Motor neuron (in vitro differentiated cells): ENCODE measurements at regions not wholly inside any gene's neighbourhood (a gene's known extent, or its start where the extent isn't known, plus 50 kb on each side); places are given as distances from the start of the nearest gene placed in this dataset.
"Not testable (repeated sequence)": the region's sequence is repeated elsewhere in the genome, so short reads cannot be mapped to it uniquely, and the experiment has no call there.

Source experiments
- ATAC-seq, 8 experiments: fragments of 200-7000 bp; cut with Tn5 transposase; replicated peaks in 6 of 8; 2 replicates each; pipeline ENCODE4 v1.8.0; 2021; ENCODE audit warnings: mild to moderate bottlenecking in 8 of 8, moderate library complexity in 8 of 8
- H3K27ac ChIP-seq, 2 donors: fragments of 250-450 bp; sonication (Bioruptor Pico); 2 replicates each; pipeline ENCODE4 v1.9.0; 2021; ENCODE audit warnings: antibody characterized with exemption in 2 of 2, mild to moderate bottlenecking in 2 of 2, moderate library complexity in 1 of 2
- H3K4me1 ChIP-seq, 2 donors: fragments of 250-450 bp; sonication (Bioruptor Pico); replicated peaks in 1 of 2; 2 replicates each; pipeline ENCODE4 v1.6.1; 2021; ENCODE audit warnings: antibody characterized with exemption in 2 of 2, mild to moderate bottlenecking in 2 of 2, moderate library complexity in 1 of 2
- H3K4me3 ChIP-seq, 5 donors: fragments of 250-450 bp; sonication (Bioruptor Pico); 2 replicates each; pipeline ENCODE4 v1.9.0; 2021; ENCODE audit warnings: antibody characterized with exemption in 5 of 5, mild to moderate bottlenecking in 5 of 5, moderate library complexity in 4 of 5
- WGBS, 10 experiments: fragments of 450-650 bp; shearing (Covaris generic); methylation state at CpG; one replicate each; pipeline ENCODE4 v1.0.0; 2022; 5-methylcytosine and 5-hydroxymethylcytosine counted together
- in situ Hi-C, 9 experiments: fragments of 400-800 bp; cut with MboI; loops; one replicate each; pipeline ENCODE4 v1.15.0; 2021; ENCODE audit warnings: low sequenced_read_pairs in 9 of 9, low pct_unique_long_range_greater_than_20kb in 2 of 9; ENCODE audit not compliant: unreplicated experiment in 9 of 9

DNA sequence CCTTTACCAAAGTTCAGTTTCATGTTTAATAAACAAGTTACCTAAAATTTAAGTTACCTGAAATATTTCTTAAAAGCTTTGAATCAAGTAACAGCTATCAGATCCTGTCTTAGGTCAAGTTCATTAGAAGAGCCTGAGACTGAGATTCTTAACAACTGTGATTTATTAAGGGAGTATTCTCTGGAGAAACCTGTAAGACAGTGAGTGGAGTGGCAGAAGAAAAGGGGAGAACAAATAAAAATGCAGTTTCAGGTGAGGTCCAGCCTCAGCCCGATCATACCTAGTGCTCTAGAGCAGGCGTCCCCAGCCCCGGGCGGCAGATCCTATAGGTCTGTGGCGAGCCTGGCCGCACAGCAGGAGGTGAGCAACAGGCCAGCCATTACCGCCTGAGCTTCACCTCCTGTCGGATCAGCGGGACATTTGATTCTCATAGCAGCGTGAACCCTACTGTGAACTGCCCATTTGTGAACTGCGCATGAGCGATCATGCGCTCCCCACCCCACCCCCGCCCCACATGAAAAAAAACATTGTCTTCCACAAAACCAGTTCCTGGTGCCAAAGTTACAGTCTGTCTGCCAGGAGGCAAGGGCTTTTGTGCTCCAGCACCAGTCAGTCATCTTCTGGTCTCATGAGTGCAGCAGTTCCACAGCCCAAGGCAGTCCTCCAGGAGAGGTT lies 59.2 kb upstream of the ADGRB3 start:
- WGBS, 10 experiments, result 28 to 81% (median 52%) methylated on average over 3 to 11 of the region's 14 CpGs; no CpG with 5 or more reads in 4 of the 10 experiments
- Histone ChIP-seq H3K4me3 (no peak overlapping the region), H3K4me1 (no peaks in the 10 kb centered on the region), H3K27ac (no peak overlapping the region)
- in situ Hi-C loops, result no loop called here
- peak in 3 of 8 experiments; percentile 29 to 59 (median 55) for ATAC-seq

DNA sequence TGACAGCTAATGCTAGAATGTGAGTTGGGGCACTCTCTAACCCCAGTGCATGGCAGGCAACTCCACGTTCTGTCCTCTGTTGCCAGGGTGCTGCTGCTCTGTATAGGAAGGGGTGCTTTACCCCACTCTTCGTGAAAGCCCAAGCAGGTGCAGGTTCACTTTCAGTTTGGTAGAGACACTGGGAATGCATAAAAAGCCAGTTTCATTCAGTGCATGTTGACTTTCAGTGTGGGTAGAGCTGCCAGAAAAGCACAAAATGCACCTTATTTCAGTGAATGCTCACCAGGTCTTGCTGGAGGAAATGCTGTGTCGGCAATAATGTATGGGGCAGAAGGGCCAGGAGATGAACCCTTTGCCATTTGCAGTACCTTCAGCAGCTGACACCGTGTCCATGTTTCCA lies 62.1 kb upstream of the ADGRB3 start:
- no peaks in the 10 kb centered on the region for H3K4me1 ChIP-seq
- no peak for ATAC-seq
- in situ Hi-C loops, result no loop called here
- no peak overlapping the region for H3K4me3 ChIP-seq
- WGBS, 10 experiments, result 11 to 88% (median 77%) methylated on average over 1 to 3 of the region's 4 CpGs; no CpG with 5 or more reads in 5 of the 10 experiments
- H3K27ac ChIP-seq, result no peak overlapping the region

DNA sequence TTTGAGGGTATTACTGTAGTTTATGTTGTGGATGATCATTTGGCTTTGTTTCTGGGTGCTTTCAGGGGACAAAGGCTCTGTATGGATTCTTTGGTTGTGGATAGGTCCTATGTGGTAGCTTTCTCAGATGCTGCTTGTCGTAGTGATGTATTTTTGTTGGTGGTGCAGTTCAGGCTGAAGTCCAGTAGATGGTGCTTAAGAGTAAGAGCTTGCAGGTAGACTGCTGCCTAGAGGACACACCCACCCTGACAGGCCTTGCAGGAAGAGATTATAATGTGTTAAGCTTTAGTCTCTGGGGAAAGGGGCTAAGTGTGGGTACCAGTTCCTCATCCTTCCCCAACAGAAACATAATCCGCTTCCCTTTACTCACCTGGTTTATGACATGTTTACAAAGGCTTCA lies 62.6 kb upstream of the ADGRB3 start:
- peak in 2 of 8 experiments; percentile 31 to 76 for ATAC-seq
- Histone ChIP-seq H3K4me3 (no peak overlapping the region), H3K4me1 (no peaks in the 10 kb centered on the region), H3K27ac (no peak overlapping the region)
- WGBS, 10 experiments, result 67 to 90% (median 88%) methylated on average over 1 to 2 of the region's 2 CpGs; no CpG with 5 or more reads in 7 of the 10 experiments
- in situ Hi-C loops, result no loop called here

DNA sequence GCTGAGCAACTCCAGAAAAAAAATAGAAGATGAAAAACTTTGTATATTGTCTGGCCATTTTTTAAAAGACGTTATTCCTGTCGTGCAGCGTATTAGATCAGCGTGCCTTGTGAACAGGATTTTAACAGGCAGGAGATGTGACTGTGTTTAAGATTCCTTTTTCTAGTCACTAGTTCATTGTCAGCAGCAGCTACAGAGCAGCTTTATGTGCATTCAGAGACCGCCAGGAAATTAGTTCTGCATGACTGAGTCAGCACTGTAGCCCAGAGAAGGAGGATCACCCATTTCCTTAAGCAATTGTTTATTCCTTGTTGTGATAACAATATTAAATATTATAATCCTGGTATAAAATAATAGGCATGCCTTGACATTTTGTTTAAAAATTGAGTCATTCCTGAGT lies 75.4 kb upstream of the ADGRB3 start:
- in situ Hi-C loops, result no loop called here
- H3K4me1 ChIP-seq, result peaks cover 2 to 16% of the 10 kb centered on the region in 2 donors
- H3K4me3 ChIP-seq, result peak overlapping the region in 4 of 5 donors; percentile 3 to 23 (median 16)
- ATAC-seq, result peak; percentile 57 to 99 (median 96)
- WGBS, 10 experiments, result 0 to 27% (median 0%) methylated on average over 1 to 5 of the region's 5 CpGs; no CpG with 5 or more reads in 1 of the 10 experiments
- peak overlapping the region; percentile 17 to 61 for H3K27ac ChIP-seq

DNA sequence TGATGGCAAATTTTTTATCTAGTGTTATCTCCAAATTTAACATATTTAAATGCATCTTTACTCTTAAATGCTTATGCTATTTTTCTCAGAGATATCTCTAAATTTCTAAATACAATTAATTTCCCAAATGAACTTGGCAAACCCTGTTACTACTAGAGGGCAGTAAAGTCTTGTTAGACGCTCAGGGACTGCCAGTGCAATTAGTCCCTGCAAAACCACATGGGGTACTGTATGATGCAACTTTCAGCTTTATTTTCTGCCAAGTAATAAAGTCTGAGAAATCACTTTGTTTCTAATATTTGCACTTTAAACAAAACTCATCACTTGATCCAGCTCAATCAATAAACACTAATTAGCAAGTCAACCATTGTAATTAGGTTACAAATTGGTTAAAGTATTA lies 76.0 kb upstream of the ADGRB3 start:
- peak overlapping the region; percentile 17 to 61 for H3K27ac ChIP-seq
- in situ Hi-C loops, result no loop called here
- 0 to 25% (median 4%) methylated on average over 1 of the region's 1 CpG; no CpG with 5 or more reads in 2 of the 10 experiments for WGBS, 10 experiments
- H3K4me3 ChIP-seq, result peak overlapping the region in 3 of 5 donors; percentile 14 to 23 (median 17)
- ATAC-seq, result peak in 4 of 8 experiments; percentile 47 to 71 (median 56)
- H3K4me1 ChIP-seq, result peaks cover 2 to 16% of the 10 kb centered on the region in 2 donors

DNA sequence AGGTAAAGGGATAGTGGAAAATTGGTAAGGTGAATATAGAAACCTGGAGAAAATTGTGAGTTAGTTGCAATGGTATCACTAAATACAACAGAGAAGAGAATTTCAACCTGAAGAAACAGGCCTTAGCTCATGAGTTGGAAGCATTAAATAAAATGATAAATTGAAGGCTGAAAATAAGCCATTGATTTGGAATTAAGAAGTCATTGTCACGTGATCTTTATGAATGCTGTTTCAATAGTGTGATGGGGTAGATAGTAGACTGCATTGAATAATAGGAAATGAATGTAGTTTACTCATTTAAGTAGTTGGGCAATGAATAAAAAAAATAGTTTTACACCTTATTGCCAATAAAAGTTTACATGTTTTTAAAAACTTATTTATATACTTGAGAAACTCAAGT lies 88.5 kb upstream of the ADGRB3 start:
- 0 to 100% (median 95%) methylated on average over 1 of the region's 1 CpG; no CpG with 5 or more reads in 1 of the 10 experiments for WGBS, 10 experiments
- Histone ChIP-seq H3K4me1 (no peaks in the 10 kb centered on the region), H3K27ac (no peak overlapping the region), H3K4me3 (no peak overlapping the region)
- in situ Hi-C loops, result no loop called here
- no peak for ATAC-seq

DNA sequence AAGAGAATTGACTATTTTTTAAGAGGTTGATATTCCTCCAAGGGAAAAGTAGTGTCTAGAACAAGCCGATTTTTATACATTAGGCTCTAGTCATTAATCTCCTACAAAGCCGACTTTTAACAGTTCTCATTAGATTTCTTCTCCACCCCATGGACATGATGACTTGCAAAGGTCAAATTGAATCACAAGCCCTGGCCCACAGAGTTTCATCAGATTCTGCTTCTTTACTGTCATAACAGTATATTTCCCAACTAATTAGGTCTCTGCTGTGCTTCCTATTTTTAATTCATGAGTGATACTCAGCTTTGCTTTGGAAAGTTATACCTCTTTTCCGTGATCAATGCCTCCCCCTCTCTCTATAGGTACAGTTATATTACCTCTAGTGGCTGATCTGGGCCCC lies 90.6 kb upstream of the ADGRB3 start:
- in situ Hi-C loops, result no loop called here
- no peak overlapping the region for H3K4me3 ChIP-seq
- no peak overlapping the region for H3K27ac ChIP-seq
- 14 to 83% (median 41%) methylated on average over 1 to 3 of the region's 3 CpGs; no CpG with 5 or more reads in 1 of the 10 experiments for whole genome bisulfite sequencing, 10 experiments
- peak in 4 of 8 experiments; percentile 31 to 77 (median 64) for ATAC-seq
- no peaks in the 10 kb centered on the region for H3K4me1 ChIP-seq

DNA sequence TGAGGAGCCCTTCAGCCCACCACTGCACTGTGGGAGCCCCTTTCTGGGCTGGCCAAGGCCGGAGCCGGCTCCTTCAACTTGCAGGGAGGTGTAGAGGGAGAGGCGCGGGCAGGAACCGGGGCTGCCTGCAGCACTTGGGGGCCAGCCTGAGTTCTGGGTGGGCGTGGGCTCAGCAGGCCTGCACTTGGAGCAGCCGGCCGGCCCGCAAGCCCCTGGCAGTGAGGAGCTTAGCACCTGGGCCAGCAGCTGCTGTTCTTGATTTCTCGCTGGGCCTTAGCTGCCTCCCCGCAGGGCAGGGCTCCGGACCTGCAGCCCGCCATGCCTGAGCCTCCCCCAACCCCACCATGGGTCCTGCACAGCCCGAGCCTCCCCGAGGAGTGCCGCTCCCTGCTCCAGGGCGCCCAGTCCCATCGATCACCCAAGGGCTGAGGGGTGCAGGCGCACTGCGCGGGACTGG lies 101.7 kb upstream of the ADGRB3 start:
- Histone ChIP-seq H3K4me1 (no peaks in the 10 kb centered on the region), H3K27ac (no peak overlapping the region), H3K4me3 (no peak overlapping the region)
- in situ Hi-C loops, result no loop called here
- no peak for ATAC-seq
- 97% methylated on average over 6 of the region's 21 CpGs; no CpG with 5 or more reads in 9 of the 10 experiments for WGBS, 10 experiments

DNA sequence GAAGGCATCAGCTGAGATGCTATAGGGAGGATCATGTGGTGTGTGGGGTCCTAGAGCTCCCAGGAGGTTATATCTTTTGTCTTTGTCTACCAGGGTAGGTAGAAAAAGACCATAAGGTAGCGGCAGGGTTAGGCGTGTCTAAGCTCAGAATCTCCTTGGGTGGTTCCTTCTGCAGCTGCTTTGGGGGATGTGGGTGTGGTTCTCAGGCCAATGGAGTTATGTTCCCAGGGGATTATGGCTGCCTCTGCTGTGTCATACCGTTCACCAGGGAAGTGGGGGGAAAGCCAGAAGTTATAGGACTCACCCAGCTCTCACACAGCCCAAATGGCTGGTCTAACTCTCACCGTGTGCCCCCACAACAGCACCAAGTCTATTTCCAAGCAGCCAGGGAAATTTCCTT lies 107.4 kb upstream of the ADGRB3 start:
- in situ Hi-C loops, result no loop called here
- H3K27ac ChIP-seq, result no peak overlapping the region
- ATAC-seq, result no peak
- H3K4me1 ChIP-seq, result no peaks in the 10 kb centered on the region
- H3K4me3 ChIP-seq, result no peak overlapping the region
- 26 to 90% (median 71%) methylated on average over 2 to 3 of the region's 4 CpGs; no CpG with 5 or more reads in 5 of the 10 experiments for WGBS, 10 experiments

DNA sequence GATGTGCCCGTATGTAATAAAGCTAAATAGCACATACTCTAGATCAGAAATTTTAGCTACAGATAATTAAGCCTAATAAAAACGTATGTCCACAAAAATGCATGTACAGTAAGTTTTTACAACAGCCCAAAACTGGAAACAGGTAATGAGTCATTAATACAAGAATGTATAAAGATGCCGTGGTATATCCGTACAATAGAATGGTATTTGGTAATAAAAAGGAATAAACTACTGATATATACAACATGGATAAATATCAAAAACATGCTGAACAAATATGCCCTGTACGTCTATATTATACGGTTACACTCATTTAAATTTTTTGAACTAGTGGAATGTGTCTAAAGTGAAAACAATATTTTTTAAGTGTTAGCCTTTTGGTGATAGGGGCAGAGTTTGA lies 128.2 kb upstream of the ADGRB3 start:
- WGBS, 10 experiments, result 10 to 92% (median 79%) methylated on average over 3 to 6 of the region's 6 CpGs
- Histone ChIP-seq H3K27ac (no peak overlapping the region), H3K4me3 (no peak overlapping the region), H3K4me1 (no peaks in the 10 kb centered on the region)
- ATAC-seq, result no peak
- in situ Hi-C loops, result no loop called here

DNA sequence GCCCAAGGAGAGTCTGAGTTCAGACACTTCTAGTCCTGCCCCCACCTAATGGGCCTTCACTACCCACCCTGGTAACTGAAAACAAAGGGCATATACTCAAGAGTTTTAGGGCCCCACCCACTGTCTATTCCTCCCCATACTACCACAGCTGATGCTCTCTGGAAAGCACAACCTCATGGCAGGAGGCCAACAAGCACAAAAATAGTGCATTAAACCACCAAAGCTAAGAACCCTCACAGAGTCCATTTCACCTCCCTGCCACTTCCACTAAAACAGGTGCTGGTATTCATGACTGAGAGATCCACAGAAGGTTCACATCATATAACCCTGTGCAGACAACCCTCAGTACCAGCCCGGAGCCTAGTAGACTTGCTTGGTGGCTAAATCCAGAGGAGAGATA lies 132.1 kb upstream of the ADGRB3 start:
- in situ Hi-C loops, result no loop called here
- H3K4me1 ChIP-seq, result no peaks in the 10 kb centered on the region
- WGBS, 10 experiments, result 22 to 100% (median 60%) methylated on average over 1 of the region's 1 CpG; no CpG with 5 or more reads in 7 of the 10 experiments
- H3K27ac ChIP-seq, result no peak overlapping the region
- ATAC-seq, result no peak
- H3K4me3 ChIP-seq, result no peak overlapping the region

DNA sequence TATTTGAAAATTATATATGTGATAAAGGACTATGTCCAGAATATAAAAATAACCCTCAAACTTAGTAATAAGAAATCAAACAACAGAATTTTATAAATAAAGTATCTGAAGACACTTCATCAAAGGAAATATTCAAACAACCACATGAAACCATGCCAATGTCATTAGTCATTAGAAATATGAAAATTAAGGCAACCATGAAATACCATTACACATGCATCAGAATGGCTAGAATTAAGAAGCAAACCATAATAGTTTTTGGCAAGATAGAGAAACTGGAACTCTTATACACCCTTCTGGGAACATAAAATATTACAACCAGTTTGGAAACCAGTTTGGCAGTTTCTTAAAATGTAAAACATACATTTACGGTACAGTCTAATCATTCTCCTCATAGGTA lies 137.2 kb upstream of the ADGRB3 start:
- WGBS, 10 experiments, result 0 to 100% (median 100%) methylated on average over 1 of the region's 1 CpG; no CpG with 5 or more reads in 4 of the 10 experiments

DNA sequence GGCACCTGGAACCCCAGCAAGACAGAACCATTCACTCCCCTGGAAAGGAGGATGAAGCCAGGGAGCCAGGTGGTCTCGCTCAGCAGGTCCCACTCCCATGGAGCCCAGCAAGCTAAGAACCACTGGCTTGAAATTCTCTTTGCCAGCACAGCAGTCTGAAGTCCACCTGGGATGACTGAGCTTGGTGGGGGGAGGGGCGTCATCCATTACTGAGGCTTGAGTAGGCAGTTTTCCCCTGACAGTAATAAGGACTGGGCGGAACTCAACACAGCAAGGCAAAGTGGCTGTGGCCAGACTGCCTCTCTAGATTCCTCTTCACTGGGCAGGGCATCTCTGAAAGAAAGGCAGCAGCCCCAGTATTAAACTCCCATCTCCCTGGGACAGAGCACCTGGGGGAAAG lies 140.2 kb upstream of the ADGRB3 start:
- H3K4me3 ChIP-seq, in situ Hi-C loops, H3K27ac ChIP-seq, H3K4me1 ChIP-seq, ATAC-seq: not testable (repeated sequence)
- 0 to 100% (median 82%) methylated on average over 1 of the region's 3 CpGs; no CpG with 5 or more reads in 6 of the 10 experiments for WGBS, 10 experiments

More for the DNA sequence above, 137.2 kb upstream of the ADGRB3 start:
- in situ Hi-C loops, result no loop called here
- no peaks in the 10 kb centered on the region for H3K4me1 ChIP-seq
- no peak overlapping the region for H3K4me3 ChIP-seq
- ATAC-seq, result no peak
- H3K27ac ChIP-seq, result no peak overlapping the region

DNA sequence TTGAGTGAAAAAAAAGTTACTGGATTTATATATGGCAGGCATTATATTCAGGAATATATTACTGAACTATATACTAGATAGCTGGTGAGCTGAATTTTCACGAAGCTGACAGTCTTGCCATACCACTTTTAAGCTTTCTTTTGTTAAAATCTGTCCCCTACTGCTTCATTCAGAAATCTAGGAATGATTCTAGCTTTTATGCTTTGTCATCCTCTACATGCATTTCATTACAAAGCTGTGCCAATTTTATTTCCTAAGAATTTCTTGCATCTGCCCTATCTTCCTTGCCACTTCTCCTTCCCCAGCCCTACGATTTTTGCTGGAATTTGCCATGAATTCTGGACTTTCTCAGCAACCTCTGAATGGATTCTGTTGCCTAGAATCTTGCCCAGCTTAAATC lies 158.5 kb upstream of the ADGRB3 start:
- in situ Hi-C loops, result no loop called here
- H3K4me3 ChIP-seq, result no peak overlapping the region
- ATAC-seq, result no peak
- WGBS, 10 experiments, result 0 to 90% (median 36%) methylated on average over 1 to 2 of the region's 2 CpGs; no CpG with 5 or more reads in 1 of the 10 experiments
- H3K27ac ChIP-seq, result no peak overlapping the region
- no peaks in the 10 kb centered on the region for H3K4me1 ChIP-seq
